22Rv1 (cell line): ENCODE measurements at regions not wholly inside any gene's neighbourhood (a gene's known extent, or its start where the extent isn't known, plus 50 kb on each side); places are given as distances from the start of the nearest gene placed in this dataset.

Experiments used
- CTCF ChIP-seq: fragments of 450-650 bp; IDR thresholded peaks from 2 replicates; pipeline ENCODE4 v1.5.1; 2017; ENCODE audit warnings: mild to moderate bottlenecking
- ZFX ChIP-seq: fragments of 450-650 bp; IDR thresholded peaks from 2 replicates; pipeline ENCODE4 v1.6.1; 2017; ENCODE audit warnings: antibody characterized with exemption, borderline replicate concordance

DNA sequence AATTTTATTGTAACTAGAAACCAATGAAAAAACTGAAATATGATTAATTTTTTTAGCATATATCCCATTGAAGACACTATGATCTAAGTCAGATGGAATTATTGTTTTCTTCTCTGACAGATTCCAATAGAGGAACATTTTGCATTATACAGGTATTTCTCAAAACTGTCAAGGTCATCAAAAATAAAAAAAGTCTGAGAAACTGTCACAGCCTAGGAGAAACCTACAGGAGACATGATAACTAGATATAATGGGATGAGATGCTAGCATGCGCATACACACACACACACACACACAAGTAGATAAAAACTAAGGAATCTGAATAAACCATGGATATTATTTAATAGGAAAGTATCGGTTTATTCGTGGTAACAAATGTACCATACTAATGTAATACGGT lies 161.9 kb upstream of the HCRTR2 start:
- no peak for TF ChIP-seq CTCF
- no peak for TF ChIP-seq ZFX
